GM21526 (cell line): ENCODE measurements at regions not wholly inside any gene's neighbourhood (a gene's known extent, or its start where the extent isn't known, plus 50 kb on each side); places are given as distances from the start of the nearest gene placed in this dataset.
"Not testable (repeated sequence)": the region's sequence is repeated elsewhere in the genome, so short reads cannot be mapped to it uniquely, and the experiment has no call there.

Experiments used
- ATAC-seq: cut with Tn5 transposase; IDR thresholded peaks from one replicate; pipeline ENCODE4 v1.9.1; 2021; ENCODE audit warnings: moderate library complexity; ENCODE audit not compliant: unreplicated experiment, low FRiP score

DNA sequence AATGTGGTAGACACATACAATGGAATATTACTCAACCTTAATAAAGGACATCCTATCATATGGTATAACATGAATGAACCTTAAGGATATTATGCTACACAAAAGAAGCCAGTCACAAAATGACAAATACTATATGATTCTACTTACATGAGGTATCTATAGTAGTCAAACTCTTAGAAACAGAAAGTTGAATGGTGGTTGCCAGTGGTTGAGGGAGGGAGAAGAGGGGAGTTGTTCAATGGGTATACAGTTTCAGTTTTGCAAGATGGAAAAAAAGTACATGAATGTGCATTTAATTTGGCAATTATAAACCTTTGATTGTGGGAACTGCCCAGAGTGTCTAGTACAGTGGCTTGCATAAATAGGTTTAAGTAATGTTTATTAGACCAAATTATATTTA is 473.3 kb upstream of the ZNF608 start:
- ATAC-seq, result no peak

DNA sequence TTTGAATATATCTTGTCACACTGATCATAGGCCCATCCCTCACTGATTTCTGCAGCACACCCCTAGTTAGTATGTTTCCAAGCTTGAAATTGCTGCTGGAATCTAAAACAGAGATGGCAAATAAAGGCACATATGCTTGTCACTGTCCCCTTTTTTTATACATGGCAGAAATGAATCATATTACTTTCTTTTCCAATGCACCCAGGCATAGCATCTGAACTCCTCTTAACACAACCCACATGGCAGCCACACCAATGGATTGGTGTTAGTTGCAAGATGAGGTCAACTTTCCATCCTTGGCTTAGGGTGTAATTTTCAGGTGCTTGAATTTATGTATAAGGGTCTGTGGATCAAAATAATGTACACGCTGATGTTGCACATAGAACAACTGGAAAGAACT is 473.8 kb upstream of the ZNF608 start:
- no peak for ATAC-seq

DNA sequence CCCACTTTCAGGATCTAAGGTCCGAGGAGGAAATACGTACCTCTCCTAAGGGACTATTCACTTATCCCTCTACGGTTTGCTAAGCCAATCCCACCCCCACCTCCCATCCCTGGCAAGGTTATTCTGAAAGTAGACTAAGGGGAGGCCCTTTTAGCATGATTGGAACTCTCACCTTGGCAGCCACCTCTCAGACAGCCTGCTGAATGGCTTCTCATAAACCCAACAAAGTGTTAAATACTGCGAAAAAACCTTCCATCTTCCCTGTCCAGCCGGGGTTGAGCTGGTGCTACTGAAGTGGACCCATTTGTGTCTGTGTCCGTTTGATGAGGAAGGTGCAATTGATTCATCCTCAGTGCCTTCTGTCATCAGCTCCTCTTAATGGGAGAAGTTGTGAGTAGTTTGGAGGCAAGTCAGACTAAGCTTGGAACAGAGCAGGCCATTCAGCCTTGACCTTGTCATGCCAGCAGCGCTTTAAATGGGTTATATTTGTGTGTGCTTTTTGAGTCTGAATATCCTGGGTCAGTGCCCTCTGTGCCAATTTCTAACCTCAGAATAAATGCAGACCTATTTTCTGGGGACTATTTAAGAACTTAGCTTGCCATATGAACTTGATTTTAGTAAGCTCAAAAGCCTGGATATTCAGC is 476.3 kb upstream of the ZNF608 start:
- no peak for ATAC-seq

DNA sequence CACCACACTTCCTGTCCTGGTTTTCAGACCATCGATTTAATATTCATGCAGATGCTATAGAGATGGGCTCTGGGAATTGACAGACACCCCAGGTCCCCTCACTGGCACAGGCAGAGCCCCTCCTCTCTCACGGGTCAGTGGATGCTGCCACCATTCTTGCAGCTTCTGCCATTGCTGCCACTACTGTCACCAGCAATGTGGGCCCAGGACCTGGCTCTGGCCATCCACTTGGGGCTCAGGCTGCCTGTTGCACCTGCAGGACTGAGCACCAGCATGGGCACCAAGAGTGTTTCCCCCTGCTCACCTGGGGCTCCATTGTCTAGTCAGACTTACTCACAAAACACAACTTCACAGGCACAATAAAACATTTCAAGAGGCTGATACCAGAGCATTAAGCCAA is 479.0 kb upstream of the ZNF608 start:
- ATAC-seq, result no peak

DNA sequence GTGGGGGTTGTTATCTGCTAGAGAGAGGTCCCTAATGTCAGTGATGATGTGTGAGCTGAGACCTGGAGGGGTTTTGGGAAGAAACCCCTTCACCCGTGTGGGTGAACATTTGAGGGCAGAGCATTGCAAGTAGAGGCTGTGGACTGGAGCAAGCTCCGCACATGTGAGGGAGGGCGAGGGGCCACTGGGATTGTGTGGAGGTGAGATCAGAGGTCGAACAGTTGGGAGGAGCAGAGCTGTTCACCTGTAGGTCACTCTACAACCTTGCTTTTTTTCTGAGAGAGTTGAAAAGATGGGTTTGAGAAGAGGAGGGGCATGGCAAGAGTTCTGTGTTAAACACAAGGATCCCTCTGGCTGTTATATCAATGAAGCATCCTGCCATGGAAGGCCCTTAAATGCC is 480.4 kb upstream of the ZNF608 start:
- ATAC-seq, result no peak

DNA sequence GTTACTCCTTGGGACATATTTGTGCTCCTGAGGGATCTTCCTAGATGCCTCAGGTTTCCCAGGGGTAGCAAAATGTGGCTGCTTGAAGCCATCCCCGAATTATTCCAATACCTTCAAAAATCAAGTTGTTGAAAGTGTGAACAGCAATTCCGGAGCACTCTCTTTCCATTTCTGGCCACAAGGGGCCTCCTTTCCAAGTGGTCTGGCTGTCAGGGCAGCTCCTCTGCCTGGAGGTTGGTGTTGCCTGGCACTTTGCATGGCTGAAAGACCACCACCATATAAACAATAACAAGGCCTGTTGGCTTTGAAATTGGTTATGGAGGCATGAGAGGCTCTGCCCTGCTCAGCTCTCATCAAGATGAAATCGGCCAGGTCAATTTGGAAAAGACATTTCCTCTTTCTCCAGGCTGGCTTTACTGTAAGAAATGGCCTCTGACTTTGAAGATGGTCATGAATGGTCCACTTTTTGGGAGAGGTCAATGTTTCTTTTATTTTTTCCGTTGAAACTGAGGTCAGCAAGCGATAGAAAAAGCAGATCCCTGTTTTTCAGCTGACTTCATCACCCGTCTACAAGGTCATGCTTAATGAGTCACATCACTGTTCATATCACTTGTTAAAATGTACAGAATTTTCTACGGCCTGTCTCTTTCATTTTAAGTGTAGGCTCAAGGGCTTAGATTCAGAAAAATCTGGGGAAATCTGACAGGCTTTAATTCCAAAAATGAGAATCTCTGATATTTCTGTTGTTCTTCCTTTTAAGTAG is 481.1 kb upstream of the ZNF608 start:
- no peak for ATAC-seq

DNA sequence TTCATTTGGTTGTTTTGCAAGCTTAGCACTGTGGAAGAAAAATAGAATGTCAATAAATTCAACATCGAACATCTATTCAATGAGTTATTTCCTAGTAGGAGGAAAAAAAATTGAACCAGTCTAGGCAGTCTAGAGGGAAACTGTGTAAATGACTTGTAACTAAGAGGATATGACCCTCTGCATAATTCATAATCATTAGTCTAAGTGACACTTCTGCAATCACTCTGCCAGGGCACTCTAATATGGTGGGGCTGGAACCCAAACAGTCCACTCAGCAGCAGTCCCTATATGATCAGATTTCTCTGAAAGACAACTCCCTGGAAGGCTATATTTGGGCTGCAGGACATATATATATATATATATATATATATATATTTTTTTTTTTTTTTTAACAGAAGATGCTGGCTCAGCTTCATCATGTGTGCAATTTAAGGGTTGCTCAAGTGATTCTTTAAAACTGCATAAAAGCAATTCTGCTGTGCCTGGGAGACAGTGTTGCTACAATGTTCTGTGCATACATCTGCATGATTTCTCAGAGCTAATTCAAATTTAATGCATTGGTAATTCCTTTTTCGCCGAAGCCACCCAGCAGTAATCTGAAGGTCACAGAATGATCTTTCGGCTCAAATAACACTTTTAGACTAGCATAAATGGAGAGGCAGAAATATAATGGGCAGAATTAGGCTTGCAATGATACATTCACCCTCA is 482.1 kb upstream of the ZNF608 start:
- no peak for ATAC-seq

DNA sequence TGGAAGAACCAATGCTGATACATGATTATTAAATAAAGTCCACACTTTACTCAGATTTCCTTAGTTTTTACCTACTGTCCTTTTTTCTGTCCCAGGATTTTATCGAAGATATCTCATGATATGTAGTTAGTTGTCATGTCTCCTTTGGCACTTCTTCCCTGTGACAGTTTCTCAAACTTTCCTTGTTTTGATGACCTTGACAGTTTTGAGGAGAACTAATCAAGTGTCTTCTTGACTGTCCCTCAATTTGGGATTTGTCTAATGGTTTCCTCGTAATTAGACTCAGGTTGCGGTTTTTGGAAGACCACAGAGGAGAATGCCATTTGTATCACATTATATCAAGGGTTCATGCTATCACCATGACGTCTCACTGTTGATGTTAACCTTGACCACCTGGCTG is 483.1 kb upstream of the ZNF608 start:
- no peak for ATAC-seq

DNA sequence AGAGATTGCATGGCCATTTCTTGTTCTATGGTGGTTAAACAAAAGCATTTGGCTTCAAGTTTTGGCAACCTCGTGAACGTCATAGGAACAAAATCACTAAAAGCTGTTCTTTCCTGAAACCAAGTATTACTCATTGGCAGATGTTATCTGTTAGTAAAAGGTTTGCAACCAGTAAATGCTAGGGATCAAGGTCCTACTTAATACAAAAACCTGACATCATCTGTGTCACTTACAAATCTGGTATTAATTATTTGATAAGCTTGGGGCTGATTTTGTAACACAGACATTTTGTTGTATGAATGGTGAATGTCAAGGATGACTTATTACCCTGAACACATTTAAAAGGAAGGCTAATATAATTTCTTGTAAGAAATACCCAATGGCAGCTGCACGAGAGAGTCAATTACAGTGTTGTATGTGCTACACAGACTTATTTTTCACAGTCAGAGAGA is 486.4 kb upstream of the ZNF608 start:
- ATAC-seq, result no peak

DNA sequence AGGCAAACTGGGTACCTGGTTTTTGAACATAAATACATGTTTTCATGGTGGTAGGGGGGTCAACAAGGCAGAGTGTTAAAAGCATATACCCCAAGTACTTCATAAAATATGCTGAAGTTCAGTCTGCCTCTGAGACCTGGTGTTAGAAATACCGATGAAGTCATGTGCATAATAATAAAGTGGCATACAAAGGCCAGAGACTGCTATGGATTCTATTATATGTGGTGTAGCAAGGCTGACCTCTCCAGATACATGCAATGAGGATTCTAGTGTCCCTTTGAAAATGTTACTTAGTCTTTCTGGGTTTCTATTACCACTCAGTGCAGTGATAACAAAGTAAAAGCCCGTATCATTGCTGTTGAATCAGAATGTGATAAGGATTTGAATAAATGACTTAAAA is 487.5 kb upstream of the ZNF608 start:
- no peak for ATAC-seq

DNA sequence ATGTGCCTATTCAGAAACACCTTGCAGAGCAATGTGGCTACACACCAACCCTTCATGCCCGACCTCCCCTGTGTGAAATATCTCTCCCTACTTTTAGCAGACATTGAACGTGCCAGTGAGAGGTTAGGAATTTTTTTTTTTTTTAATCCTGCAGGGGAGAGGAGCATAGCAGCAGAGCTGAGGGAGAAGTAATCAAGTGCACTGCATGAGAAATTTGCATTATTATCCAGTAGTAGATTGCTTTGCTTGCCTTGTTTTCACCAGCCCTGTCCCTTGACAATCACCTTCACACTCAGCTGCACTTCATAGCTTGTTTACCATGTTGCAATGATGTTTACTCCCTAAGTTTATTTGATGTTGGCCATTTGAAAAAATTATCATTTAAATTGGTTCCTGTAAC is 489.6 kb upstream of the ZNF608 start:
- ATAC-seq, result no peak

DNA sequence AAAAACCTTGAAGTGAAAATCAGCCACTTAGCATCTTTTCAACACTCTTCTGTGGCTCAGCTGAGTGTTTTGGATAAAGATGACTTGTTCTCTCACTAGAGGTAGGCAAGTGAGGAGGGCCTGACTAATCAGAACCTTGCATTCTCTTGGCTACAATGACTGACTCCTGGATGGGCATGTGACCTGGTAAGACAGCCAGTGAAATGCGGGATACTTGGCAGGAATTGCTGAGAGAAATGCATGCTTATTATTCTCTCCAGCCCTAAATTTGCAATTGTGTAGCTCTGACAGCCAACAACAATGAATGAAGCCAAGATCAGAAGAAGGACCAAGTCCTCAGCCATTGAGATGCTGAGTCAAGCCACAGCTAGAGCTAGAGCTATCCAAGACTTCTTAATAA is 490.5 kb upstream of the ZNF608 start:
- no peak for ATAC-seq

DNA sequence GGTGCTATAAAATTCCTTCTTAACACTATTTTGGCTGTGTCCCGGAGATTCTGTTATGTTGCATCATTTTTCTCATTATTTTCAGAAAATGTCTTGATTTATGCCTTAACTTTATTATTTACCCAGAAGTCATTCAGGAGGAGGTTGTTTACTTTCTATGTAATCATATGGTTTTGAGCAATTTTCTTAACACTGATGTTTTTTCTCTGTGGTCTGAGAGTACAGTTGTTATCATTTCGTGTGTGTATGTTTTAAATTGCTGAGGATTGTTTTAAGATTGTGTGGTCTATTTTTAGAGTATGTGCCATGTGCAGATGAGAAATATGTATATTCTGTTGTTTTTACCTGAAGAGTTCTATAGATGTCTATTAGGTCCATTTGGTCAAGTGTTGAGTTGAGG is 498.1 kb upstream of the ZNF608 start:
- no peak for ATAC-seq

DNA sequence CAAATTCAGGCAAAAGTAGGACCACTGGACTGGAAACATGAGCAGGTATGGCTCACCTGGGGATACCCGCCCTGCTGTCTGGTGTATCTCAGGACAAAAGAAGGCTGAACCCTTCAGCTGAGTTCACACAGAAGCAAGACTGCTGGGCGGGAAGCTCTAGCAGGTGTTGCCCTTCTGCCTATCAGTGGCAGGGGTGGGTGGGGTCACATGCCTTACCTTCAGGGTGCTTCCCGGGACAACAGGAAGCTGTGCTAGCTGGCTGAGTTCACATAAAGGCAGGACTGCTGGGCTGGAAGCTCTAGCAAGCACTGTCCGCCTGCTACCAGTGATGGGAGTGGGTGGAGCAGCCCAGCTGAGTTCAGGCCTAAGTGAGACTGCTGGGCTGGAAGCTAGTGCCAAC is 498.8 kb upstream of the ZNF608 start:
- no peak for ATAC-seq

DNA sequence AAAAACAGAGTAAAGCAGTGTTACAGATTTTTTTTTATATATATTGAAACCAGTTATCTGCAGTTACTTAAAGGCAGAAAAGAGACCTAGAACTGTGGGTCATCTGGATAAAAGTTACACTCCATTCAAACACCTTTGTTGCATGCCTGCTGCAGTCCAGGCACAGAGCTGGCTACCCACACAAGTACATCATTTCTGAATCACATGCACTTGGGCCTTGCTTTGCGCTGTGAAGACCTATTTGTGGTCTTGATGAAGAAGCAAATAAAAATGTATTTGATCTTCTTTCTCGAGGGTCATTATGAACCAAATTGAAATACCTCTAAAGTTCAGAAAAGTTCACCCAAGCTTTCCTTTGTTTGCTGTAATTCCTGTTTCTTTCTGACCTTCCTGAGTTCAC is 503.0 kb upstream of the ZNF608 start:
- ATAC-seq, result no peak

DNA sequence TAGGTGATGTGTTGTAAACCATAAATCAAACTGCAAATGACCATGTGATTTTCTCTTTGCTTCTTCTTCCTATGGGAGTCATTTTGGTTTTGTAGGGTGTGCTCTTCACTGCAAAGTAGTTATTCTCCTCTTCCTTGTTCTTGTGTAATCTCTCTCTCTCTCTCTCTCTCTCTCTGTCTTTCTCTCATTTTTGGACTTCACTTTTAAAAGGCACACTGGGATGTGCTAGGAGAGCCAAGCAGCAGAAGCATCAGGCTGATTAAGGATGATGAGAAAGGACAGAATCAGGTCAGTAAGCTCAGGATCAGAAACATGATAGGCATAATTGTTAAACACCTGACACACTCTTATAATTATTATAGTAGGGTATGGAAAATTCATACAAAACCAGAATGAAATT is 505.3 kb upstream of the ZNF608 start:
- no peak for ATAC-seq

DNA sequence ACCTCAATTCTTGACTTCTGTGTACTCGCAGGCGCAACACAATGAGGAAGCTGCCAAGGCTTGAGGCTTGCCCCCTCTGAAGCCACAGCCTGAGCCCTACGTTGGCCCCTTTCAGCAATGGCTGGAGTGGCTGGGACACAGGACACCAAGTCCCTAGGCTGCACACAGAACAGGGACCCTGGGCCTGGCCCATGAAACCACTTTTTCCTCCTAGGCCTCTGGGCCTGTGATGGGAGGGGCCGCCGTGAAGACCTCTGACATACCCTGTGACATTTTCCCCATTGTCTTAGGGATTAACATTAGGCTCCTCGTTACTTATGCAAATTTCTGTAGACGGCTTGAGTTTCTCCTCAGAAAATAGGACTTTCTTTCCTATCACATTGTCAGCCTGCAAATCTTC is 507.2 kb upstream of the ZNF608 start:
- not testable (repeated sequence) for ATAC-seq

DNA sequence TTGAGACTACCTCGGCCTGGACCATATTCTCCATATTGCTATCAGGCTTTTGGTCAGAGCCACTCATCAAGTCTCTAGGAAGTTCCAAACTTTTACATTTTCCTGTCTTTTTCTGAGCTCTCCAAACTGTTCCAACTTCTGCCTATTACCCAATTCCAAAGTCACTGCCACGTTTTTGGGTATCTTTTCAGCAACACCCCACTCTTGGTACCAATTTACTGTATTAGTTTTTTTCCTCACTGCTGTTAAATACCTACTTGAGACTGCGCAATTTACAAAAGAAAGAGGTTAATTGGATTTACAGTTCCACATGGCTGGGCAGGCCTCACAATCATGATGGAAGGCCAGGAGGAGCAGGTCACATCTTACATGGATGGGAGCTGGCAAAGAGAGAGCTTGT is 507.8 kb upstream of the ZNF608 start:
- no peak for ATAC-seq

DNA sequence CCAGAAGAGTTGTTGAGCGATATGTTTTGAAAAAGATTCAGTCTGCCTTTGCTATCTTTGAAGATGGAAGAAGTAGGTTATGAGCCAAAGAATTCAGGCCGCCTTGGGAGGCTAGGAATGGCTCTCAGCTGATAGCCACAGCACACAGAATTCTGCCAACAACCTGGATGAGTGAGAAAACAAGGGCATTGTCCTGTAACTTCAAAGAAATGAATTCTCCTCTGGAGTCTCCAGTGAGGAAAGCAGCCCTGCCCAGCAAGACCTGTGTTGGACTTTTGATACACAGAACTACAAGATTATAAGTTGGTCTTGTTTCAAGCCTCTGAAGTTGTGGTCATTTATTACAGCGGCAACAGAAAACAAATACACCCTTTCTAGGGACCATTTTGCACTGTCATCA is 509.9 kb upstream of the ZNF608 start:
- no peak for ATAC-seq

DNA sequence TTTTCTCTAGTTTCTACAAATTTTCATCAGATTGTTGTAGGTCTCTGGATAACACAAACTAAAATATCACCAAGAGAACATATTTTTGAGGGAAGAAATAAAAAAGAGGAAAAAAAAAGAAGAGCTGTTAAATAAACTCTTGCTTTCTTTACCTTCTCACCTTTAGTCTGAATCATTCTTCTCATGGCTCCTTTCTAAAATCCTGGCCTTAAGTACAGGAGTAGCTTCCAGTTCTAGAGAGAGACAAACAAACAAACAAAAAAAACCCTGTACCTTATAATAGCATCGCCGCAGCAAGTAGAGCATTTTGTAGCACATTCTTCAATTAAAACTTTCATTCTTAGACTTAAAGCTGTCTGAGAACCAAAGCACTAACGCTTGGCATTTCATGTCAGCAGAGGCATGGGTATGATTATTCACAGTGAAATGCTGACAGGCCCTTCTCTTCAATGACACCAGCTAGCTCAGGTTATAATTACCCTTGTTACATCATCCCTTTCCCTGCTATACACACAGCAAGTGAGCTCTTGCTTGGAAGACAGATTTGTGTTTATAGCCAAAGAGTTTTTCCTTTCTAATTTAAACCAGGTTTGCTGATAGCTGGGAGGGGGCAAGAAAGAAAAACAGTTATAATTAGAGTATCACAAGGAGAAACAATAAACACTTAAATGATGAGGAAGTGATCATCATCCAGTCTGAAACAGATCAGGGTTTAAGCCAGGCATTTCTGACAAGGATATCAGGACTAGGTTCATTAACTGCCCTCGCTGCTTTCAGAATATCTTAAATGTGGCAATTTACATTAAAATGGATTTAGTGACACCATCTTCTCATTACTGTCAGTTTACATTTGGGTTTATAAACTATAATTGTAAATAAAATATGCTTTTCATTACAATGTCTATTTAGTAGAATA is 510.9 kb upstream of the ZNF608 start:
- no peak for ATAC-seq

DNA sequence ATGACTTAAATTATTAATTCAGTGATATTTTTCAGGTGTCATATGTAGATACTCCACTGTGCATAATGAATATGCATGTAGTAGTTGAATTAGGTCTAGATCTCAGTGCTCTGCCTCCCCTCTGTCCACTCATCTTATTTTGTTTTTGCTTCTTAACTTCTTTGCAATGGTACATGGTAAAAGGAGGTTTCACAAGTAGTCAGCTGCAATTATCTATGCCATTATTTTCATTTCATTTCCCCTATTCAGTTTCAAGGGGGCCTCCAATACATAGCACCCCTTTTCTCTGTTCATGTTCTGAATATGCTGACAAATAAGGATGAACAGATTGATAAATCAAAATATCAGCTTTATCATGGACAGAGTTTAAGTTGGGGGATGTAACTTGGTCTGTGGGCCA is 511.6 kb upstream of the ZNF608 start:
- peak; percentile 78 for ATAC-seq
